Stimulated activated naive CD8-positive, alpha-beta T cell treated with anti-CD3 and anti-CD28 coated beads, Interleukin-15, Interleukin-2, amounts not matched to agents 100 ng/mL and 50 ng/mL, for 24 hours (primary cell): ENCODE measurements at regions not wholly inside any gene's neighbourhood (a gene's known extent, or its start where the extent isn't known, plus 50 kb on each side); places are given as distances from the start of the nearest gene placed in this dataset.

Experiments used
- H3K27ac Mint-ChIP-seq: one replicate; pipeline ENCODE4 v1.8.0; 2021; ENCODE audit warnings: mild to moderate bottlenecking, mixed read lengths
- H3K27me3 Mint-ChIP-seq: one replicate; pipeline ENCODE4 v1.8.0; 2021; ENCODE audit warnings: mixed read lengths
- H3K36me3 Mint-ChIP-seq: one replicate; pipeline ENCODE4 v1.8.0; 2021; ENCODE audit warnings: low read depth, mixed read lengths
- H3K4me1 Mint-ChIP-seq: one replicate; pipeline ENCODE4 v1.8.0; 2021; ENCODE audit warnings: low read depth, mixed read lengths
- H3K4me3 Mint-ChIP-seq: one replicate; pipeline ENCODE4 v1.8.0; 2021; ENCODE audit warnings: mild to moderate bottlenecking, mixed read lengths
- H3K9me3 Mint-ChIP-seq: one replicate; pipeline ENCODE4 v1.8.0; 2021; ENCODE audit warnings: mixed read lengths

GRCh38 chr3:18937574-18937973, 210.7 kb upstream of the KCNH8 start:
- Mint-ChIP-seq H3K4me1 (no peaks in the 10 kb centered on the region), H3K27me3 (no peaks in the 10 kb centered on the region), H3K36me3 (no peaks in the 10 kb centered on the region), H3K27ac (no peak overlapping the region), H3K9me3 (no peaks in the 10 kb centered on the region), H3K4me3 (no peak overlapping the region)

- Mint-ChIP-seq H3K4me3 (no peak overlapping the region), H3K36me3 (no peaks in the 10 kb centered on the region), H3K27me3 (peaks cover 12% of the 10 kb centered on the region), H3K9me3 (peaks cover 9% of the 10 kb centered on the region), H3K27ac (no peak overlapping the region), H3K4me1 (peaks cover 9% of the 10 kb centered on the region)
Observed at GRCh38 chr3:18919158-18919557, 229.2 kb upstream of the KCNH8 start.

GRCh38 chr3:18917923-18918322, 230.4 kb upstream of the KCNH8 start:
- H3K4me3 Mint-ChIP-seq: no peak overlapping the region

GRCh38 chr3:18902081-18902793, 246.1 kb upstream of the KCNH8 start:
- peaks cover 4% of the 10 kb centered on the region for H3K27me3 Mint-ChIP-seq
- H3K9me3 Mint-ChIP-seq: no peaks in the 10 kb centered on the region

More at GRCh38 chr3:18917923-18918322, 230.4 kb upstream of the KCNH8 start:
- H3K27ac Mint-ChIP-seq: no peak overlapping the region
- H3K36me3 Mint-ChIP-seq: no peaks in the 10 kb centered on the region
- H3K4me1 Mint-ChIP-seq: peaks cover 9% of the 10 kb centered on the region
- peaks cover 4% of the 10 kb centered on the region for H3K9me3 Mint-ChIP-seq
- H3K27me3 Mint-ChIP-seq: peaks cover 12% of the 10 kb centered on the region

GRCh38 chr3:18901571-18901970, 246.7 kb upstream of the KCNH8 start:
- H3K4me3 Mint-ChIP-seq: no peak overlapping the region
- H3K36me3 Mint-ChIP-seq: no peaks in the 10 kb centered on the region
- H3K27me3 Mint-ChIP-seq: peaks cover 4% of the 10 kb centered on the region
- H3K27ac Mint-ChIP-seq: no peak overlapping the region
- peaks cover 8% of the 10 kb centered on the region for H3K4me1 Mint-ChIP-seq
- H3K9me3 Mint-ChIP-seq: no peaks in the 10 kb centered on the region

More at GRCh38 chr3:18902081-18902793, 246.1 kb upstream of the KCNH8 start:
- Mint-ChIP-seq H3K36me3 (no peaks in the 10 kb centered on the region), H3K4me3 (no peak overlapping the region), H3K4me1 (peaks cover 8% of the 10 kb centered on the region), H3K27ac (no peak overlapping the region)

GRCh38 chr3:18900994-18901393, 247.3 kb upstream of the KCNH8 start:
- H3K27me3 Mint-ChIP-seq: peaks cover 9% of the 10 kb centered on the region
- no peak overlapping the region for H3K4me3 Mint-ChIP-seq
- H3K4me1 Mint-ChIP-seq: peaks cover 8% of the 10 kb centered on the region
- no peaks in the 10 kb centered on the region for H3K36me3 Mint-ChIP-seq
- no peaks in the 10 kb centered on the region for H3K9me3 Mint-ChIP-seq
- H3K27ac Mint-ChIP-seq: no peak overlapping the region

- Mint-ChIP-seq H3K27ac (no peak overlapping the region), H3K4me3 (no peak overlapping the region), H3K4me1 (peaks cover 8% of the 10 kb centered on the region), H3K9me3 (no peaks in the 10 kb centered on the region), H3K36me3 (no peaks in the 10 kb centered on the region), H3K27me3 (peaks cover 13% of the 10 kb centered on the region)
Observed at GRCh38 chr3:18898911-18899310, 249.4 kb upstream of the KCNH8 start.

- Mint-ChIP-seq H3K4me1 (peaks cover 31% of the 10 kb centered on the region), H3K4me3 (no peak overlapping the region), H3K27me3 (peaks cover 25% of the 10 kb centered on the region), H3K36me3 (no peaks in the 10 kb centered on the region), H3K9me3 (peaks cover 5% of the 10 kb centered on the region), H3K27ac (no peak overlapping the region)
Observed at GRCh38 chr3:18892756-18893155, 255.6 kb upstream of the KCNH8 start.

- Mint-ChIP-seq H3K9me3 (peaks cover 5% of the 10 kb centered on the region), H3K27me3 (peaks cover 29% of the 10 kb centered on the region), H3K36me3 (no peaks in the 10 kb centered on the region), H3K4me1 (peaks cover 31% of the 10 kb centered on the region), H3K27ac (peak overlapping the region; percentile 72), H3K4me3 (no peak overlapping the region)
Observed at GRCh38 chr3:18892047-18892446, 256.3 kb upstream of the KCNH8 start.

GRCh38 chr3:18891641-18892040, 256.7 kb upstream of the KCNH8 start:
- peaks cover 7% of the 10 kb centered on the region for H3K9me3 Mint-ChIP-seq
- H3K4me1 Mint-ChIP-seq: peaks cover 31% of the 10 kb centered on the region
- peaks cover 29% of the 10 kb centered on the region for H3K27me3 Mint-ChIP-seq
- H3K36me3 Mint-ChIP-seq: no peaks in the 10 kb centered on the region
- peak overlapping the region; percentile 33 for H3K4me3 Mint-ChIP-seq
- peak overlapping the region; percentile 72 for H3K27ac Mint-ChIP-seq

GRCh38 chr3:18890449-18890848, 257.9 kb upstream of the KCNH8 start:
- peaks cover 31% of the 10 kb centered on the region for H3K4me1 Mint-ChIP-seq
- peaks cover 24% of the 10 kb centered on the region for H3K27me3 Mint-ChIP-seq
- no peak overlapping the region for H3K4me3 Mint-ChIP-seq
- H3K9me3 Mint-ChIP-seq: peaks cover 9% of the 10 kb centered on the region
- H3K27ac Mint-ChIP-seq: no peak overlapping the region
- H3K36me3 Mint-ChIP-seq: no peaks in the 10 kb centered on the region

GRCh38 chr3:18888819-18889218, 259.5 kb upstream of the KCNH8 start:
- H3K36me3 Mint-ChIP-seq: no peaks in the 10 kb centered on the region
- H3K27me3 Mint-ChIP-seq: peaks cover 20% of the 10 kb centered on the region
- no peak overlapping the region for H3K4me3 Mint-ChIP-seq
- H3K9me3 Mint-ChIP-seq: peaks cover 9% of the 10 kb centered on the region
- H3K27ac Mint-ChIP-seq: no peak overlapping the region
- H3K4me1 Mint-ChIP-seq: peaks cover 31% of the 10 kb centered on the region

- Mint-ChIP-seq H3K4me3 (no peak overlapping the region), H3K4me1 (peaks cover 31% of the 10 kb centered on the region), H3K36me3 (no peaks in the 10 kb centered on the region), H3K27me3 (peaks cover 20% of the 10 kb centered on the region), H3K9me3 (peaks cover 9% of the 10 kb centered on the region), H3K27ac (no peak overlapping the region)
Observed at GRCh38 chr3:18888370-18888769, 259.9 kb upstream of the KCNH8 start.

- Mint-ChIP-seq H3K27ac (no peak overlapping the region), H3K27me3 (peaks cover 17% of the 10 kb centered on the region), H3K4me1 (peaks cover 17% of the 10 kb centered on the region), H3K9me3 (peaks cover 9% of the 10 kb centered on the region), H3K4me3 (no peak overlapping the region), H3K36me3 (no peaks in the 10 kb centered on the region)
Observed at GRCh38 chr3:18886331-18886730, 262.0 kb upstream of the KCNH8 start.

- H3K4me1 Mint-ChIP-seq: peaks cover 10% of the 10 kb centered on the region
- H3K4me3 Mint-ChIP-seq: no peak overlapping the region
- no peak overlapping the region for H3K27ac Mint-ChIP-seq
- no peaks in the 10 kb centered on the region for H3K36me3 Mint-ChIP-seq
- peaks cover 14% of the 10 kb centered on the region for H3K27me3 Mint-ChIP-seq
- peaks cover 6% of the 10 kb centered on the region for H3K9me3 Mint-ChIP-seq
Observed at GRCh38 chr3:18885612-18886011, 262.7 kb upstream of the KCNH8 start.

- no peak overlapping the region for H3K4me3 Mint-ChIP-seq
- no peak overlapping the region for H3K27ac Mint-ChIP-seq
- peaks cover 5% of the 10 kb centered on the region for H3K4me1 Mint-ChIP-seq
- H3K27me3 Mint-ChIP-seq: peaks cover 9% of the 10 kb centered on the region
- no peaks in the 10 kb centered on the region for H3K36me3 Mint-ChIP-seq
- peaks cover 5% of the 10 kb centered on the region for H3K9me3 Mint-ChIP-seq
Observed at GRCh38 chr3:18883571-18883970, 264.7 kb upstream of the KCNH8 start.
